ENCODE measurements at regions not wholly inside any gene's neighbourhood (a gene's known extent, or its start where the extent isn't known, plus 50 kb on each side); places are given as distances from the start of the nearest gene placed in this dataset.

DNA sequence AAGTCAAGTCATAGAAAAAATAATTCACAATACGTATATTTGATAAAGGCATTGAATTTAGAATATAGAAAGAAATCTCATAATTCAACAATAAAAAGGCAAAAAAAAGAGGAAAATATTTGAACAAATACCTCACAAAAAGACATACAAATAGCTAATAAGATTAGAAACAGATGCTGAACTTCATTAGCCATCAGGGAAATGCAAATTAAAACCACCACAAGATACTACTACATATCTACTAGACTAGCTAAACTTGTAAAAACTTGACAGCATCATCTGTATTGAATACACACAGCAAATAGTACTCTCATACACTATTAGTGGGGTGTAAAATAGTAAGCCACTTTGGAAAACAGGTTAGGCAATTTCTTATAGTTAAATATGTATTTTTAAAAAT is 128.7 kb upstream of the TLL1 start:
- ChIA-PET CTCF (no interaction called here), POLR2A (ENCODE audit: low non-redundant PET) (no interaction called here)
- no peak overlapping the region for H3K4me3 ChIP-seq (ENCODE audit: low read depth, low read length, poor library complexity, severe bottlenecking)
- no peak overlapping the region for H3K27ac ChIP-seq (ENCODE audit: low read depth, low read length, poor library complexity, severe bottlenecking)
- peak; percentile 41 for DNase-seq (ENCODE audit: low spot score)
- H3K36me3 ChIP-seq (ENCODE audit: insufficient read depth, low read length, poor library complexity, severe bottlenecking) = no peaks in the 10 kb centered on the region
- TF ChIP-seq EZH2 (IDR thresholded peaks at IDR 0.05; ENCODE audit: borderline replicate concordance, low read depth, low read length, poor library complexity, severe bottlenecking) = no peak
- no peaks in the 10 kb centered on the region for H3K27me3 ChIP-seq (replicated peaks; ENCODE audit: insufficient read depth, low read depth, low read length, poor library complexity)
- intact Hi-C loops (cut with micrococcal nuclease; ENCODE audit: unreplicated experiment) = no loop called here
- peaks cover 31% of the 10 kb centered on the region for H3K4me1 ChIP-seq (ENCODE audit: insufficient read depth, low read length, poor library complexity, severe bottlenecking)
- H3K9me3 ChIP-seq (ENCODE audit: low read depth, low read length, poor library complexity, severe bottlenecking) = no peaks in the 10 kb centered on the region
- BruUV-seq (replicated peaks) = no TSS peak

DNA sequence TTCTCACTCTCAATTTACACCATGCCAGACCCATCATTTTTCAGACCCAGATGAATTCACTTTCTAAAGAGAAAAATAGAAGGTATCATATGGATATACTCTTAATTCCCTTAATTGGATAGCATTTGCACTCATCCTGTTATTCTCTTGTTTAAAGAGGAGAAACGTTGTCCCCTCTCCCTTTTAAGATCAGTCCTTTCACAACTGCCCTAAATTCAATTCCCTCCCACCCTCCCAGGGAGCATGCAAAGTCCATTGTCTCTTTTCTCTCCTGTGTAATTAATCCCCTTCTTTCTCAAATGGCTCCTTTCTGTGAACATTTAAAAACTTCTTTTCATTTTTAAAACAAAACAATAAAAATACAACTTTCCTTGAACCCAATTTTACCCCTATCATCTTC is 124.7 kb upstream of the TLL1 start:
- H3K27me3 ChIP-seq (replicated peaks; ENCODE audit: insufficient read depth, low read depth, low read length, poor library complexity) = no peaks in the 10 kb centered on the region
- ChIA-PET CTCF (no interaction called here), POLR2A (ENCODE audit: low non-redundant PET) (no interaction called here)
- H3K9me3 ChIP-seq (ENCODE audit: low read depth, low read length, poor library complexity, severe bottlenecking) = no peaks in the 10 kb centered on the region
- no peak overlapping the region for H3K4me3 ChIP-seq (ENCODE audit: low read depth, low read length, poor library complexity, severe bottlenecking)
- H3K27ac ChIP-seq (ENCODE audit: low read depth, low read length, poor library complexity, severe bottlenecking) = no peak overlapping the region
- no peaks in the 10 kb centered on the region for H3K36me3 ChIP-seq (ENCODE audit: insufficient read depth, low read length, poor library complexity, severe bottlenecking)
- no peak for DNase-seq (ENCODE audit: low spot score)
- TF ChIP-seq, protein P1, sequence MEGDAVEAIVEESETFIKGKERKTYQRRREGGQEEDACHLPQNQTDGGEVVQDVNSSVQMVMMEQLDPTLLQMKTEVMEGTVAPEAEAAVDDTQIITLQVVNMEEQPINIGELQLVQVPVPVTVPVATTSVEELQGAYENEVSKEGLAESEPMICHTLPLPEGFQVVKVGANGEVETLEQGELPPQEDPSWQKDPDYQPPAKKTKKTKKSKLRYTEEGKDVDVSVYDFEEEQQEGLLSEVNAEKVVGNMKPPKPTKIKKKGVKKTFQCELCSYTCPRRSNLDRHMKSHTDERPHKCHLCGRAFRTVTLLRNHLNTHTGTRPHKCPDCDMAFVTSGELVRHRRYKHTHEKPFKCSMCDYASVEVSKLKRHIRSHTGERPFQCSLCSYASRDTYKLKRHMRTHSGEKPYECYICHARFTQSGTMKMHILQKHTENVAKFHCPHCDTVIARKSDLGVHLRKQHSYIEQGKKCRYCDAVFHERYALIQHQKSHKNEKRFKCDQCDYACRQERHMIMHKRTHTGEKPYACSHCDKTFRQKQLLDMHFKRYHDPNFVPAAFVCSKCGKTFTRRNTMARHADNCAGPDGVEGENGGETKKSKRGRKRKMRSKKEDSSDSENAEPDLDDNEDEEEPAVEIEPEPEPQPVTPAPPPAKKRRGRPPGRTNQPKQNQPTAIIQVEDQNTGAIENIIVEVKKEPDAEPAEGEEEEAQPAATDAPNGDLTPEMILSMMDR (conservative IDR thresholded peaks at IDR 0.05; ENCODE audit: low read depth, low read length) = no peak
- TF ChIP-seq EZH2 (IDR thresholded peaks at IDR 0.05; ENCODE audit: borderline replicate concordance, low read depth, low read length, poor library complexity, severe bottlenecking) = no peak
- H3K4me1 ChIP-seq (ENCODE audit: insufficient read depth, low read length, poor library complexity, severe bottlenecking) = peaks cover 17% of the 10 kb centered on the region
- no TSS peak for BruUV-seq (replicated peaks)
- intact Hi-C loops (cut with micrococcal nuclease; ENCODE audit: unreplicated experiment) = no loop called here

DNA sequence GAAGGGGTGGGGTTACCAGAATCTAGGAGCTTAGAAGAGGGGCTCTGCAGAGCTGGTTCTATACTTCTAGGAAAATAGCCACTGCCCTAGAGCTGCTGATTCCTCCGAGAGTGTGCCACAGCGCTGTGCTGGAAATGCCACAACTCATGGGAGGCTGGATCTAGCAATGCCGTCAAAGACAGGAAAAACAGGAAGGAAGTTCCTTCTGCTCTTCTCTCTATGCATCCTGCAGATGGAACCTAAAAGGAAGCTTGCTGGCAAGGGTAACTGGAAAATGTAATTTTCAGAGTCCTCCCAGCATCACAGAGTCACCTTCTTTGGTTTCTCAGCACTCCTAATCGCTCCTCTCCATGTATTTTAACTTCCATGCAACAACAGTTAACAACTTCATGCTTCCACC is 121.2 kb upstream of the TLL1 start:
- Histone ChIP-seq H3K27me3 (replicated peaks; ENCODE audit: insufficient read depth, low read depth, low read length, poor library complexity) (no peaks in the 10 kb centered on the region), H3K9me3 (ENCODE audit: low read depth, low read length, poor library complexity, severe bottlenecking) (no peaks in the 10 kb centered on the region), H3K36me3 (ENCODE audit: insufficient read depth, low read length, poor library complexity, severe bottlenecking) (no peaks in the 10 kb centered on the region), H3K4me1 (ENCODE audit: insufficient read depth, low read length, poor library complexity, severe bottlenecking) (peaks cover 3% of the 10 kb centered on the region), H3K4me3 (ENCODE audit: low read depth, low read length, poor library complexity, severe bottlenecking) (no peak overlapping the region), H3K27ac (ENCODE audit: low read depth, low read length, poor library complexity, severe bottlenecking) (no peak overlapping the region)
- no peak for TF ChIP-seq EZH2 (IDR thresholded peaks at IDR 0.05; ENCODE audit: borderline replicate concordance, low read depth, low read length, poor library complexity, severe bottlenecking)
- TF ChIP-seq, protein P1 (conservative IDR thresholded peaks at IDR 0.05; ENCODE audit: low read depth, low read length) = no peak
- POLR2A ChIA-PET (ENCODE audit: low non-redundant PET) = no interaction called here
- DNase-seq (ENCODE audit: low spot score) = no peak
- intact Hi-C loops (cut with micrococcal nuclease; ENCODE audit: unreplicated experiment) = no loop called here
- BruUV-seq (replicated peaks) = no TSS peak
- CTCF ChIA-PET = no interaction called here

DNA sequence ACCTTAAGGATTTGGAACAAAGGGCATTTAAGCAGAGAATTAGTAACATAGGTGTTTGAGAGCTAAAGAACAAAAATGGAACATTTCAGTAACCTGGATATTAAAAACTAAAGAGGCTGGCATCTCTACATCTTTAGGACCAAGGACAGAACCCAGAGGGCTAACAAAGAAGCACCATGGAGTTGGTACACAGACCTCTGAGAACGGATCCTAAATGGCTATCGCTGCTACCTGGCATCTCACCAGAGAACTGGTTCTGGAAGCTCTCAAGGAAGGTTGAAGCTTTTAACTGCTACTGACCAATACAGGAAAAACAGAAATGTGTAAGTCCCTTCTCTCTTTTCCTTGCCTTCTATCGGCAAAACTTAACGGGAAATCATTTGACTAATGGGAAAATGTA is 118.4 kb upstream of the TLL1 start:
- Histone ChIP-seq H3K4me3 (ENCODE audit: low read depth, low read length, poor library complexity, severe bottlenecking) (no peak overlapping the region), H3K4me1 (ENCODE audit: insufficient read depth, low read length, poor library complexity, severe bottlenecking) (no peaks in the 10 kb centered on the region), H3K9me3 (ENCODE audit: low read depth, low read length, poor library complexity, severe bottlenecking) (no peaks in the 10 kb centered on the region), H3K27ac (ENCODE audit: low read depth, low read length, poor library complexity, severe bottlenecking) (no peak overlapping the region), H3K27me3 (replicated peaks; ENCODE audit: insufficient read depth, low read depth, low read length, poor library complexity) (no peaks in the 10 kb centered on the region), H3K36me3 (ENCODE audit: insufficient read depth, low read length, poor library complexity, severe bottlenecking) (no peaks in the 10 kb centered on the region)
- no peak for DNase-seq (ENCODE audit: low spot score)
- TF ChIP-seq, protein P1 (conservative IDR thresholded peaks at IDR 0.05; ENCODE audit: low read depth, low read length) = no peak
- no peak for TF ChIP-seq EZH2 (IDR thresholded peaks at IDR 0.05; ENCODE audit: borderline replicate concordance, low read depth, low read length, poor library complexity, severe bottlenecking)
- no TSS peak for BruUV-seq (replicated peaks)
- ChIA-PET CTCF (no interaction called here), POLR2A (ENCODE audit: low non-redundant PET) (no interaction called here)
- intact Hi-C loops (cut with micrococcal nuclease; ENCODE audit: unreplicated experiment) = no loop called here

All from A673 (cell line).